ENCODE measurements at regions not wholly inside any gene's neighbourhood (a gene's known extent, or its start where the extent isn't known, plus 50 kb on each side); places are given as distances from the start of the nearest gene placed in this dataset.

- Histone ChIP-seq H3K9me3 (no peaks in the 10 kb centered on the region), H3K9ac (no peak overlapping the region)
- CTCF ChIA-PET = interaction anchor here (1.1 to 1.8 kb wide), 3 partner anchors 186 to 1369 kb away, joined by 3 to 7 read pairs (median 4); no protein-coding TSS in a partner anchor
These were observed 307.1 kb upstream of the ZNF507 start for GRCh38 chr19:32038021-32038920.

More at GRCh38 chr19:32038021-32038920, 307.1 kb upstream of the ZNF507 start:
- H3K4me1 ChIP-seq (ENCODE audit: control insufficient read depth in 1 of 2, insufficient read depth in 2 of 2, low read depth in 1 of 2, low read length in 1 of 2) = peaks cover 0 to 2% of the 10 kb centered on the region in 2 experiments; a peak in 1 of 4 replicates
- H3K4me3 ChIP-seq (ENCODE audit: low read depth in 2 of 2, low read length in 1 of 2) = no peak overlapping the region
- H3K36me3 ChIP-seq (replicated peaks in 1 of 2; ENCODE audit: control insufficient read depth in 1 of 2, insufficient read depth in 2 of 2, low read length in 1 of 2) = no peaks in the 10 kb centered on the region
- H3K9me2 ChIP-seq = no peaks in the 10 kb centered on the region
- no peaks in the 10 kb centered on the region for H3K79me2 ChIP-seq (ENCODE audit: insufficient read depth)
- no peak overlapping the region for H3K27ac ChIP-seq (ENCODE audit: low read depth in 2 of 2, low read length in 1 of 2)
- H4K20me1 ChIP-seq (ENCODE audit: insufficient read depth) = no peaks in the 10 kb centered on the region
- H3F3A ChIP-seq (replicated peaks; ENCODE audit: insufficient read depth) = no peaks in the 10 kb centered on the region
- H3K27me3 ChIP-seq (ENCODE audit: insufficient read depth) = no peaks in the 10 kb centered on the region
- no peak overlapping the region for H2AFZ ChIP-seq (ENCODE audit: low read depth)
- no peak for DNase-seq
- H3K4me2 ChIP-seq = no peak overlapping the region
- WGBS (ENCODE audit: low lambda C conversion rate) = 21% methylated on average over 13 of the region's 13 CpGs
- no peak for TF ChIP-seq MEF2A (IDR thresholded peaks at IDR 0.05; ENCODE audit: borderline replicate concordance, low read depth)
- TF ChIP-seq PBX3 (IDR thresholded peaks at IDR 0.05) = no peak
- TF ChIP-seq MAX (IDR thresholded peaks at IDR 0.05; ENCODE audit: low read depth) = no peak
- TF ChIP-seq TEAD4 (IDR thresholded peaks at IDR 0.05; ENCODE audit: borderline replicate concordance, insufficient read depth) = no peak
- TF ChIP-seq NFIC (IDR thresholded peaks at IDR 0.05; ENCODE audit: borderline replicate concordance) = no peak
- no peak for TF ChIP-seq CHD2 (IDR thresholded peaks at IDR 0.05; ENCODE audit: low read length, partially characterized antibody)
- TF ChIP-seq RFX5 (IDR thresholded peaks at IDR 0.05; ENCODE audit: low read length) = no peak
- TF ChIP-seq POLR2AphosphoS5 (IDR thresholded peaks at IDR 0.05; ENCODE audit: low read depth, low read length) = no peak
- TF ChIP-seq EP300 (IDR thresholded peaks at IDR 0.05; ENCODE audit: borderline replicate concordance in 1 of 2, low read depth in 1 of 2, low read length in 1 of 2) = no peak
- TF ChIP-seq NRF1 (IDR thresholded peaks at IDR 0.05; ENCODE audit: low read depth, low read length) = no peak
- TF ChIP-seq CTCF (IDR thresholded peaks at IDR 0.05) = no peak
- TF ChIP-seq GABPA (IDR thresholded peaks at IDR 0.05; ENCODE audit: low read depth) = no peak
- TF ChIP-seq SIN3A (IDR thresholded peaks at IDR 0.05; ENCODE audit: borderline replicate concordance, low read depth, low read length) = no peak
- TF ChIP-seq REST (IDR thresholded peaks at IDR 0.05; ENCODE audit: low read depth, low read length) = no peak
- POLR2A ChIA-PET = no interaction called here

Measured in SK-N-SH (cell line).